SK-N-SH (cell line): ENCODE measurements at regions not wholly inside any gene's neighbourhood (a gene's known extent, or its start where the extent isn't known, plus 50 kb on each side); places are given as distances from the start of the nearest gene placed in this dataset.

ENCODE experiments used
- CTCF ChIA-PET: fragments of 300-600, 350-600 bp; formaldehyde crosslinking; extraction: SDS; loops from one replicate; lab custom pipeline; 2021; lab: Yijun Ruan, JAX
- POLR2A ChIA-PET: fragments of 350-600 bp; sonication (Branson Sonifier 250); formaldehyde crosslinking; extraction: SDS; loops from one replicate; lab custom pipeline; 2020; ENCODE audit warnings: antibody characterized with exemption, inconsistent platforms; lab: Yijun Ruan, JAX
- DNase-seq: peaks from one replicate; pipeline ENCODE4 v3.0.0; 2012
- H2AFZ ChIP-seq: fragments of 200-600 bp; sonication (generic); 2 replicates; pipeline ENCODE4 v1.8.1; 2016; ENCODE audit warnings: antibody characterized with exemption, mild to moderate bottlenecking, low read depth
- H3F3A ChIP-seq: fragments of 200-600 bp; sonication (generic); replicated peaks from 2 replicates; pipeline ENCODE3; 2016; ENCODE audit warnings: antibody characterized with exemption, mild to moderate bottlenecking; ENCODE audit not compliant: insufficient read depth
- H3K27ac ChIP-seq, 2 experiments: fragments of 200-500 bp in 1 of 2; fragments of 200-600 bp in 1 of 2; sonication (Bioruptor generic) in 1 of 2; sonication (generic), shearing (Covaris generic) in 1 of 2; 2 replicates each; pipeline versions ENCODE4 v1.5.1 to v1.6.1; 2014 to 2016; ENCODE audit warnings: low read depth in 2 of 2, inconsistent platforms in 1 of 2, low read length in 1 of 2, mild to moderate bottlenecking in 1 of 2, mixed read lengths in 1 of 2
- H3K27me3 ChIP-seq: fragments of 200-600 bp; sonication (generic), shearing (Covaris generic); 2 replicates; pipeline ENCODE4 v1.6.1; 2016; ENCODE audit warnings: mixed run types; ENCODE audit not compliant: insufficient read depth
- H3K36me3 ChIP-seq, 2 experiments: fragments of 200-500 bp in 1 of 2; fragments of 200-600 bp in 1 of 2; sonication (Bioruptor generic) in 1 of 2; sonication (generic) in 1 of 2; replicated peaks in 1 of 2; 2 replicates each; pipeline versions ENCODE3 to v1.5.1; 2014 to 2016; ENCODE audit warnings: low read length in 1 of 2, mild to moderate bottlenecking in 1 of 2; ENCODE audit not compliant: insufficient read depth in 2 of 2, control insufficient read depth in 1 of 2
- H3K4me1 ChIP-seq, 2 experiments: fragments of 200-500 bp in 1 of 2; fragments of 200-600 bp in 1 of 2; sonication (Bioruptor generic) in 1 of 2; sonication (generic), shearing (Covaris generic) in 1 of 2; 2 replicates each; pipeline versions ENCODE4 v1.5.1 to v1.6.1; 2014 to 2016; ENCODE audit warnings: low read depth in 1 of 2, low read length in 1 of 2, mixed run types in 1 of 2; ENCODE audit not compliant: insufficient read depth in 2 of 2, control insufficient read depth in 1 of 2
- H3K4me2 ChIP-seq: fragments of 200-600 bp; sonication (generic), shearing (Covaris generic); 2 replicates; pipeline ENCODE4 v1.6.1; 2017; ENCODE audit warnings: mixed run types
- H3K4me3 ChIP-seq, 2 experiments: fragments of 200-500 bp in 1 of 2; fragments of 200-600 bp in 1 of 2; sonication (Bioruptor generic) in 1 of 2; sonication (generic), shearing (Covaris generic) in 1 of 2; 2 replicates each; pipeline versions ENCODE4 v1.5.1 to v1.8.1; 2014 to 2016; ENCODE audit warnings: low read depth in 2 of 2, inconsistent platforms in 1 of 2, low read length in 1 of 2, mild to moderate bottlenecking in 1 of 2, mixed read lengths in 1 of 2, moderate library complexity in 1 of 2
- H3K79me2 ChIP-seq: fragments of 200-600 bp; sonication (generic); 2 replicates; pipeline ENCODE4 v1.8.1; 2017; ENCODE audit warnings: mild to moderate bottlenecking; ENCODE audit not compliant: insufficient read depth
- H3K9ac ChIP-seq: fragments of 200-600 bp; sonication (generic); 2 replicates; pipeline ENCODE4 v1.6.1; 2017; ENCODE audit warnings: mixed run types
- H3K9me2 ChIP-seq: fragments of 200-600 bp; sonication (generic); 2 replicates; pipeline ENCODE4 v1.6.1; 2017; ENCODE audit warnings: mixed run types
- H3K9me3 ChIP-seq: fragments of 200-600 bp; sonication (generic); 2 replicates; pipeline ENCODE4 v1.6.1; 2017; ENCODE audit warnings: mixed run types, mild to moderate bottlenecking, moderate library complexity
- H4K20me1 ChIP-seq: fragments of 200-600 bp; sonication (generic); 2 replicates; pipeline ENCODE4 v1.6.1; 2017; ENCODE audit warnings: mild to moderate bottlenecking, mixed run types; ENCODE audit not compliant: insufficient read depth
- EP300 ChIP-seq, 2 experiments: IDR thresholded peaks; 2 replicates each; pipeline versions ENCODE4 v1.4.0 to v1.6.1; 2012; ENCODE audit warnings: borderline replicate concordance in 1 of 2, low read depth in 1 of 2, low read length in 1 of 2
- FOSL2 ChIP-seq: IDR thresholded peaks from 2 replicates; pipeline ENCODE4 v1.4.0; 2012; ENCODE audit warnings: low read depth, mild to moderate bottlenecking, moderate library complexity, borderline replicate concordance
- GABPA ChIP-seq: IDR thresholded peaks from 2 replicates; pipeline ENCODE4 v1.4.0; 2012; ENCODE audit warnings: low read depth, mild to moderate bottlenecking
- MEF2A ChIP-seq: IDR thresholded peaks from 2 replicates; pipeline ENCODE4 v1.4.0; 2012; ENCODE audit warnings: low read depth, borderline replicate concordance
- MXI1 ChIP-seq: IDR thresholded peaks from 2 replicates; pipeline ENCODE4 v1.6.1; 2012; ENCODE audit warnings: mild to moderate bottlenecking, low read depth, low read length, improper control_type of control experiment
- NFIC ChIP-seq: IDR thresholded peaks from 2 replicates; pipeline ENCODE4 v1.4.0; 2012; ENCODE audit warnings: borderline replicate concordance
- NRF1 ChIP-seq: IDR thresholded peaks from 2 replicates; pipeline ENCODE4 v1.6.1; 2012; ENCODE audit warnings: low read depth, mild to moderate bottlenecking, low read length
- RAD21 ChIP-seq: IDR thresholded peaks from 2 replicates; pipeline ENCODE4 v1.6.1; 2012; ENCODE audit warnings: mild to moderate bottlenecking, low read length
- RCOR1 ChIP-seq: fragments of 150-350 bp; IDR thresholded peaks from 2 replicates; pipeline ENCODE4 v1.6.1; 2017; ENCODE audit warnings: antibody characterized with exemption, low read length
- RFX5 ChIP-seq: IDR thresholded peaks from 2 replicates; pipeline ENCODE4 v1.6.1; 2012; ENCODE audit warnings: mild to moderate bottlenecking, improper control_type of control experiment, low read length
- RXRA ChIP-seq: IDR thresholded peaks from 2 replicates; pipeline ENCODE4 v1.4.0; 2012; ENCODE audit warnings: low read depth, mild to moderate bottlenecking, borderline replicate concordance
- SMC3 ChIP-seq: IDR thresholded peaks from 2 replicates; pipeline ENCODE4 v1.6.1; 2012; ENCODE audit warnings: low read depth, low read length, improper control_type of control experiment
- TCF12 ChIP-seq: IDR thresholded peaks from 2 replicates; pipeline ENCODE4 v1.4.0; 2012
- WGBS: methylation state at CpG from one replicate; pipeline ENCODE4 v1.1.6; 2017; ENCODE audit warnings: low lambda C conversion rate; 5-methylcytosine and 5-hydroxymethylcytosine counted together
- TF ChIP-seq, protein P1 (sequence below): fragments of 200-600 bp; sonication (generic); IDR thresholded peaks from 2 replicates; pipeline ENCODE4 v1.6.1; 2017; ENCODE audit warnings: antibody characterized with exemption, mild to moderate bottlenecking, moderate library complexity
- TF ChIP-seq, protein P2 (sequence below): fragments of 150-350 bp; IDR thresholded peaks from 2 replicates; pipeline ENCODE4 v1.6.1; 2017; ENCODE audit warnings: antibody characterized with exemption, low read length, low read depth, borderline replicate concordance
- TF ChIP-seq, protein P3 (sequence below): IDR thresholded peaks from 2 replicates; pipeline ENCODE4 v1.4.0; 2012; ENCODE audit warnings: low read depth, borderline replicate concordance

DNA sequence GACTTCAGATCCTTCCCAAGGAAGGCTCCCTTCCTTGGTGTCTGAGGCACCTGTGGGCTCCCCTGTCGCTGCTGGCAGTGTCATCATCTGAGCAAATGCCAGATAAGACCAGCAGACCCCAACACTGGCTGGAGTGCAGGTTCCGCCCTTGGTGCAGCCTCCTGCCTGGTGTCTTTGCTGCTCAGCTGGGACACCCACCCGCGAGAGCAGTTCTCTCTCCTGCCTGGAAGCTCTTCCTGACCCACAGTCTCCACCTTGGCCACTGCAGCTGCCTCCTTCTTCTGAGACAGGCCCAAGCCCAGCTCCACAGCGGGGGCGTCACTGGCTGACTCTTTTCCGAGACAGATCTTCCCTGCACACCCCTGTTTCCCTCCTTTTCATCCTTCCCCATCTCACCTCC lies 395.7 kb upstream of the MAP3K7 start:
- no peaks in the 10 kb centered on the region for H3K36me3 ChIP-seq
- H3K79me2 ChIP-seq = no peaks in the 10 kb centered on the region
- H3K4me3 ChIP-seq = no peak overlapping the region
- no peak overlapping the region for H2AFZ ChIP-seq
- H3F3A ChIP-seq = no peaks in the 10 kb centered on the region
- H3K27me3 ChIP-seq = no peaks in the 10 kb centered on the region
- 35% methylated on average over 3 of the region's 7 CpGs for WGBS
- DNase-seq = no peak
- H3K4me1 ChIP-seq = no peaks in the 10 kb centered on the region
- CTCF ChIA-PET = interaction anchor here (1.1 kb wide), 1 partner anchor 14 kb away, joined by 3 read pairs; no protein-coding TSS in a partner anchor
- POLR2A ChIA-PET = no interaction called here
- no peaks in the 10 kb centered on the region for H3K9me3 ChIP-seq
- H3K9ac ChIP-seq = no peak overlapping the region
- H4K20me1 ChIP-seq = no peaks in the 10 kb centered on the region
- H3K9me2 ChIP-seq = no peaks in the 10 kb centered on the region
- TF ChIP-seq RAD21 = no peak
- no peak for TF ChIP-seq RXRA
- TF ChIP-seq MXI1 = no peak
- TF ChIP-seq FOSL2 = no peak
- TF ChIP-seq RFX5 = no peak
- TF ChIP-seq EP300 (IDR thresholded peaks at IDR 0.05; ENCODE audit: borderline replicate concordance in 1 of 2, low read depth in 1 of 2, low read length in 1 of 2) = no peak
- no peak for TF ChIP-seq RCOR1
- TF ChIP-seq TCF12 = no peak
- H3K27ac ChIP-seq = no peak overlapping the region
- no peak overlapping the region for H3K4me2 ChIP-seq

DNA sequence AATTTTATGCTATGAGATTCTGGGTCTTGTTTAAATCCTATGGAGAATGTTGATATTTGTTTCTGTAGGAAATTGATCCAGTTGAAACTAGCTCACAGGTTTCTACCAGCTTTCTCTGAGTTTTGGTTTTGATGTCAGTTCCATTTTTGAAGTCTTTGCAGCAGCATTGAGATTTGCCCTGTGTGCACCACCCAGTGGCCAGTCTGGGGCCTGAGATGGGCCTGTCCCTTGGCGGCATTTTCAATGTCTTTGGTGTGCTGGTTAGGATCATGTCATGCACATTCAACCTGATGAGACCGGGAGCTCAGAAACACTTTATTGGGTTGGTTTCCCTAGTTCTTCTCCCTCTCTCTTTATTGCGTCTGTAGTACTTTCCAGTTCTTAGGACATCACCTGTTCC lies 395.2 kb upstream of the MAP3K7 start:
- no peaks in the 10 kb centered on the region for H3K36me3 ChIP-seq
- ChIA-PET POLR2A (no interaction called here), CTCF (interaction anchor here (1.1 kb wide), 1 partner anchor 14 kb away, joined by 3 read pairs; no protein-coding TSS in a partner anchor)
- H3K9me3 ChIP-seq = no peaks in the 10 kb centered on the region
- H3K27me3 ChIP-seq = no peaks in the 10 kb centered on the region
- H3K9ac ChIP-seq = no peak overlapping the region
- no peaks in the 10 kb centered on the region for H3K79me2 ChIP-seq
- TF ChIP-seq GABPA = no peak
- TF ChIP-seq, protein P1, sequence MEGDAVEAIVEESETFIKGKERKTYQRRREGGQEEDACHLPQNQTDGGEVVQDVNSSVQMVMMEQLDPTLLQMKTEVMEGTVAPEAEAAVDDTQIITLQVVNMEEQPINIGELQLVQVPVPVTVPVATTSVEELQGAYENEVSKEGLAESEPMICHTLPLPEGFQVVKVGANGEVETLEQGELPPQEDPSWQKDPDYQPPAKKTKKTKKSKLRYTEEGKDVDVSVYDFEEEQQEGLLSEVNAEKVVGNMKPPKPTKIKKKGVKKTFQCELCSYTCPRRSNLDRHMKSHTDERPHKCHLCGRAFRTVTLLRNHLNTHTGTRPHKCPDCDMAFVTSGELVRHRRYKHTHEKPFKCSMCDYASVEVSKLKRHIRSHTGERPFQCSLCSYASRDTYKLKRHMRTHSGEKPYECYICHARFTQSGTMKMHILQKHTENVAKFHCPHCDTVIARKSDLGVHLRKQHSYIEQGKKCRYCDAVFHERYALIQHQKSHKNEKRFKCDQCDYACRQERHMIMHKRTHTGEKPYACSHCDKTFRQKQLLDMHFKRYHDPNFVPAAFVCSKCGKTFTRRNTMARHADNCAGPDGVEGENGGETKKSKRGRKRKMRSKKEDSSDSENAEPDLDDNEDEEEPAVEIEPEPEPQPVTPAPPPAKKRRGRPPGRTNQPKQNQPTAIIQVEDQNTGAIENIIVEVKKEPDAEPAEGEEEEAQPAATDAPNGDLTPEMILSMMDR = peak; percentile 40
- H3K4me3 ChIP-seq = no peak overlapping the region
- H2AFZ ChIP-seq = no peak overlapping the region
- no peaks in the 10 kb centered on the region for H3K4me1 ChIP-seq
- WGBS = 27% methylated on average over 3 of the region's 3 CpGs
- no peak overlapping the region for H3K4me2 ChIP-seq
- H3K9me2 ChIP-seq = no peaks in the 10 kb centered on the region
- H3K27ac ChIP-seq = no peak overlapping the region
- peak; percentile 7 for DNase-seq
- no peaks in the 10 kb centered on the region for H3F3A ChIP-seq
- no peaks in the 10 kb centered on the region for H4K20me1 ChIP-seq

DNA sequence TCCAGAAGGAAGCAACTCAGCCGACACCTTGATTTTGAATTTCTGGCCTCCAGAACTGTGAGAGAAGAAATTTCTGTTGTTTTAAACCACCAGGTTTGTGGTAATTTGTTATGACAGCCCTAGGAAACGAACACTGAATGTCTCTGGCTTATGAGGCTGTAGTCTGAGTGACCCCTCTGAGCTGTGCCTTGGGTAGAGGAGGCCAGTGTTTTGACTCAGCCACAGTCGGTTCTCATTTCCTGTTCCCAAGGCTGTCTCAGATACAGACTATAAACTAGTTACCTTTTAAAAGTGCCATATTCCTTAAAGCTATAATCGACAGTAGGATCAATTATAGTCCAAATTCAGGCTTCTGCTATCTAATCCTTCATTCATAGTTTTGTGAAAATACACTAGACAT lies 391.2 kb upstream of the MAP3K7 start:
- H3K36me3 ChIP-seq = no peaks in the 10 kb centered on the region
- no peaks in the 10 kb centered on the region for H3K27me3 ChIP-seq
- H3K4me1 ChIP-seq = no peaks in the 10 kb centered on the region
- H3K9me3 ChIP-seq = no peaks in the 10 kb centered on the region
- H3K4me2 ChIP-seq = no peak overlapping the region
- ChIA-PET POLR2A (no interaction called here), CTCF (no interaction called here)
- no peaks in the 10 kb centered on the region for H4K20me1 ChIP-seq
- TF ChIP-seq NFIC (no peak), NRF1 (no peak), MEF2A (no peak), SMC3 (no peak)
- TF ChIP-seq, protein P2, sequence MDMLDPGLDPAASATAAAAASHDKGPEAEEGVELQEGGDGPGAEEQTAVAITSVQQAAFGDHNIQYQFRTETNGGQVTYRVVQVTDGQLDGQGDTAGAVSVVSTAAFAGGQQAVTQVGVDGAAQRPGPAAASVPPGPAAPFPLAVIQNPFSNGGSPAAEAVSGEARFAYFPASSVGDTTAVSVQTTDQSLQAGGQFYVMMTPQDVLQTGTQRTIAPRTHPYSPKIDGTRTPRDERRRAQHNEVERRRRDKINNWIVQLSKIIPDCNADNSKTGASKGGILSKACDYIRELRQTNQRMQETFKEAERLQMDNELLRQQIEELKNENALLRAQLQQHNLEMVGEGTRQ = no peak
- TF ChIP-seq, protein P3, sequence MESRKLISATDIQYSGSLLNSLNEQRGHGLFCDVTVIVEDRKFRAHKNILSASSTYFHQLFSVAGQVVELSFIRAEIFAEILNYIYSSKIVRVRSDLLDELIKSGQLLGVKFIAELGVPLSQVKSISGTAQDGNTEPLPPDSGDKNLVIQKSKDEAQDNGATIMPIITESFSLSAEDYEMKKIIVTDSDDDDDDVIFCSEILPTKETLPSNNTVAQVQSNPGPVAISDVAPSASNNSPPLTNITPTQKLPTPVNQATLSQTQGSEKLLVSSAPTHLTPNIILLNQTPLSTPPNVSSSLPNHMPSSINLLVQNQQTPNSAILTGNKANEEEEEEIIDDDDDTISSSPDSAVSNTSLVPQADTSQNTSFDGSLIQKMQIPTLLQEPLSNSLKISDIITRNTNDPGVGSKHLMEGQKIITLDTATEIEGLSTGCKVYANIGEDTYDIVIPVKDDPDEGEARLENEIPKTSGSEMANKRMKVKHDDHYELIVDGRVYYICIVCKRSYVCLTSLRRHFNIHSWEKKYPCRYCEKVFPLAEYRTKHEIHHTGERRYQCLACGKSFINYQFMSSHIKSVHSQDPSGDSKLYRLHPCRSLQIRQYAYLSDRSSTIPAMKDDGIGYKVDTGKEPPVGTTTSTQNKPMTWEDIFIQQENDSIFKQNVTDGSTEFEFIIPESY = no peak
- TF ChIP-seq, protein P1 = no peak
- no peaks in the 10 kb centered on the region for H3K9me2 ChIP-seq
- no peak overlapping the region for H3K4me3 ChIP-seq
- no peaks in the 10 kb centered on the region for H3K79me2 ChIP-seq
- no peak overlapping the region for H3K9ac ChIP-seq
- no peak for DNase-seq
- no peaks in the 10 kb centered on the region for H3F3A ChIP-seq
- H3K27ac ChIP-seq = no peak overlapping the region
- H2AFZ ChIP-seq = no peak overlapping the region
- 15% methylated on average over 4 of the region's 4 CpGs for WGBS
